ENCODE measurements at regions not wholly inside any gene's neighbourhood (a gene's known extent, or its start where the extent isn't known, plus 50 kb on each side); places are given as distances from the start of the nearest gene placed in this dataset.

GRCh38 chr9:129330711-129331492, 152.8 kb upstream of the IER5L start:
- DNase-seq (ENCODE audit: low spot score), result no peak

- no peak for DNase-seq (ENCODE audit: low spot score)
Observed at GRCh38 chr9:129328355-129329042, 150.4 kb upstream of the IER5L start.

- DNase-seq (ENCODE audit: low spot score), result no peak
Observed at GRCh38 chr9:129327552-129328328, 149.7 kb upstream of the IER5L start.

DNA sequence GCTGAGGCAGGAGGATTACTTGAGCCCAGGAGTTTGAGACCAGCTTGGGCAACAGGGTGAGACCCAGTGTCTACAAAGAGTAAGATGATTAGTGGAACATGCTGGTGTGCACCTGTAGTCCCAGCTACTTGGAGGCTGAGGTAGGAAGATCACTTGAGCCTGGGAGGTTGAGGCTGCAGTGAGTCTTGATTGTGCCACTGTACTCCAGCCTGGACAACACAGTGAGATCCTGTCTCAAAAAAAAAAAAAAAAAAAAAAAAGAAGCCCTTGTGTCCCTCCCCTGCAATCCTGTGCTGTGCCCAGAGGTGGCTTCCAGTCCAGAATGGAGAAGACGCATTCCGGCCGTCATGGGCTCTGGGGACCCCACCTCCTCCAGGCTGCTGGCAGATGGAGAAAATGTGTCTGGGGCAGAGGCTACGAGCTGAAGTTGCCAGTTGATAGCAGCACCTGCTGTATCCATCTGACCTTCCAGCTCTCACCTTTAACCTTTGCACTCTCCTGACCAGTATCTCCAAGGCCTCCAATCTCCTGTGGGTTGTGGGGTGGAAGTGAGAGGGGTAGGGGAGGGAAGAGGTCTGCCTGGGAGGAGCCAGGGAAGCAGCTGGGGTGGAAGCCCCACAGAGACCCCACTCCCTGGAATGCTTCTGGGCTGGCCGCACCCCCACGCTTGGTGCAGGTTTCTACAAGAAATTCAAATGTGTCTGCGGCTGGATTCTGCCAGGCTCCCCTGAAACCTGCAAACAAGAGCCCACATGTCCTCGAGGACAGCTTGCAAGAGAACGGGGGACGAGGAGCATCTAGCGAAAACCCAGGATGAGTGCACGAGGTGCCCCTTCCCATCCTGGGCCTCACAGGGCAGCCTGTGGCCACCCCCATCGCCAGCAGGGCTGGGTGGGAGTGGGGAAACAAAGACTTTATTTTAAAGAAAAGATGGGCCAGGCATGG, 148.3 kb upstream of the IER5L start:
- no peak for DNase-seq (ENCODE audit: low spot score)

- DNase-seq (ENCODE audit: low spot score), result no peak
Observed at GRCh38 chr9:129324808-129325502, 146.9 kb upstream of the IER5L start.

- no peak for DNase-seq (ENCODE audit: low spot score)
Observed at GRCh38 chr9:129323999-129324553, 146.0 kb upstream of the IER5L start.

DNA sequence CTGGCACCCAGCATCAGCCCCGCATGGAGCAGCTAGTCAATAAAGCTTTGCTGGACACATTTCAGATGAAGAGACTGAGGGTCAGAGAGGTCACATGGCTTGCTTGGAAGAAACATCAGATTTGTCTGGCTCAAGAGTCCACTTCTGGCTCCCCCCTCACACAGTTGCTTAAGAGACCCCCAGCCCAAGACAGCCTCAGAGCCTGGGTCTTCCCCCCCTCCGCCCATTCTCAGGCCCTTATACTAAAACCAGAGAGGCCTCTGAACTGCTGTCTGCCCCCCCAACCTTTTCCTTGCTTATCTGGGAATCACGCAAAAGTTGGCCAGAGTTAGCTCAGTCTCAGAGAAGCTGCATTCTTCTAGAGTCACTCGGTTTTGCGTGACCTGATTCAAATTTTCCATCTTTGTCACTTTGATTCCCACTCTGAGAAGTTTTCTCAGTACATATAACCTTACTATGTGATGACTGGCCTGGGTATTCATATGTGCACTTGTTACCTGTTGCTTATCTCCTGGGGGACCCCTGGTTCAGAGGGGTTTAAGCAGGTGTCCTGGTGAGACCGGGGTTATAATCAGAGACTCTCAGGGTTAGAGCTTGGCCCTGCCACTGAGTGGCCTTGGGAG, 145.4 kb upstream of the IER5L start:
- no peak for DNase-seq (ENCODE audit: low spot score)

- no peak for DNase-seq (ENCODE audit: low spot score)
Observed at GRCh38 chr9:129322641-129323375, 144.7 kb upstream of the IER5L start.

- DNase-seq (ENCODE audit: low spot score), result no peak
Observed at GRCh38 chr9:129322022-129322621, 144.1 kb upstream of the IER5L start.

GRCh38 chr9:129321286-129322021, 143.4 kb upstream of the IER5L start:
- DNase-seq (ENCODE audit: low spot score), result no peak

DNA sequence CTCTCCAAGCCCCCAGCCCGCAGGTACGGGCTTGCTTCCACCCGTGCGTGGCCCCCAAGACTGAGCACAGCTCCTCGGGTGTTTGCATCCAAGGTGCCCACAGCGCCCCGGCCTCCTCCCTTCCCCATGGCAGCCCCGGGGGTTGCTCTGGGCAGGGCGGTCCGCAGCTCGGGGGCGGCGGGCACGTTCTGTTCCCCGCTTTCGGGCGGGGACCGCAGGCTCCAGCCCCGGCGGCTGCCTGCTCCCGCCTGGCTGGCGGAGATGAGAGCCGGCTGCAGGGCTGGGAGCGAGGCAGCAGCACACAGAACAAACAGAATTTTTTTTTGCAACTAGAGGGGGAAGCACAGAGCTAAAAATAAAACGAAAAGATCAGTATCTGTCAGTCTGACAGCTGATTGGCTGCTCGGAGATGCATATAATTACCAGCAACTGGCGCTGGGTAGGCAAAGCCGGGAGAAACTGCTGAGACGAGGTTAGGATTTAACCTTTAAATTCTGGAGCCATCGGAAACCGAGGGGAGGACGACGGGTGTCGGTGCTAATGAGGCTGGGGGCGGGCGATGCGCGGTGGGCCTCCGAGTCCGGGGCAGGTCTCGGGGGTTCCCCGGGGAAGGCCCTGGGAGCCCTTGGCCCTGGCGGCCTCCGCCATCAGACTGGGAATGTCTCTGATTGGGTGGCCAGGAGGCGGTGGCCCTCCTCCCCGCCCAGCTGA, 142.7 kb upstream of the IER5L start:
- DNase-seq (ENCODE audit: low spot score), result peak; percentile 74

GRCh38 chr9:129319938-129320481, 141.9 kb upstream of the IER5L start:
- no peak for DNase-seq (ENCODE audit: low spot score)

GRCh38 chr9:129319076-129319937, 141.2 kb upstream of the IER5L start:
- DNase-seq (ENCODE audit: low spot score), result no peak

DNA sequence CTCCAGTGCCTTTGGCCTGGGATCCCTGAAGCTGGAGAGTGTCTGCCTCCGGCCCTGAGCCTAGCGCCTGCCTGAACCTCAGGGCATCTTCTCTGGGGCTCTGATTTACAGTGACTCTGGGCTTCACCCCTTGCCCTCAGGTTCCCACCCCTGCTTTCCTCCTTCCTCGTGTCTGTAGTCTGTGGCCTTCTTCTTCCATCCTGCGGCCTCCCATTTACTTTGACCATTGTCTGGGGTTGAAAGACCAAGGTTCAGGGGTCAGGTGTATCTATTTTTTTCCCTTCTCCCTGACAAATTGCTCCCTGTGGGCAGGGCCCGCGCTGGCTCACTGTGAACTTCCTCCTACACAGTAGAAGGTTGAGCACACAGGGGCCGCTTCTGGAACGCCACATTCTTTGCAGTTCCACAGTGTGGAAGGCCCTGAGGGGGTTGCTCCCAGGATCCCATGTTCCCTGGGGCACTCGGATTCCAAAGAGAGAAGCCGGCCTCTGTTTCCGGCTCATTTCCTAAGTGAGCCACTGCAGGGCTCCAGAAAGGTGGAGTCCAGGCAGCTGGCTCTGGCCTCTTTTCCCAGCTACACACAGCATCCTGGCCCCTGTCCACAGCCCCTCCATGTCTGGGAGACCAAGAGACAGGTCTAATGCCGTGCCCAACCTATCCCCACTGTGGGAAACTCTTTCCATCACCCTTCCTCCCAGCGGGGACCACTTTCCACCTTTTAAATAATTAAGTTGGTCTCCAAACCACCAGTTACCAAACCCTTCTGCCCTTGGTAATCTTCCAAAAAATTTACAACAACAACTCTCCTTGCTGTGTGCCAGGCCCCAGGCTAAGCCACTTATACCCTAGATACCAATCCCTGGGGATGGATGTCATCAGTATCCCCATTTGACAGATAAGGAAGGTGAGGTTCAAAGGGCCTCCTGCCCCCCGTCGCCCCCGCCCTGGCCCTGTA, 140.3 kb upstream of the IER5L start:
- DNase-seq (ENCODE audit: low spot score), result no peak
